HG03354 (cell line): ENCODE measurements at regions not wholly inside any gene's neighbourhood (a gene's known extent, or its start where the extent isn't known, plus 50 kb on each side); places are given as distances from the start of the nearest gene placed in this dataset.

Source experiments
- ATAC-seq: cut with Tn5 transposase; IDR thresholded peaks from one replicate; pipeline ENCODE4 v1.9.1; 2021; ENCODE audit warnings: mild to moderate bottlenecking; ENCODE audit not compliant: unreplicated experiment, poor library complexity, severe bottlenecking

- ATAC-seq: no peak
Observed at GRCh38 chr2:30046396-30046795, 100.4 kb upstream of the YPEL5 start.

GRCh38 chr2:30046979-30047378 lies 99.8 kb upstream of the YPEL5 start:
- ATAC-seq: no peak

- ATAC-seq: no peak
Observed at GRCh38 chr2:30048636-30049175, 98.1 kb upstream of the YPEL5 start.

GRCh38 chr2:30055548-30055947 lies 91.3 kb upstream of the YPEL5 start:
- no peak for ATAC-seq

GRCh38 chr2:30060562-30060961 lies 86.2 kb upstream of the YPEL5 start:
- no peak for ATAC-seq

GRCh38 chr2:30068067-30068466 lies 78.7 kb upstream of the YPEL5 start:
- ATAC-seq: no peak

GRCh38 chr2:30072250-30072842 lies 74.5 kb upstream of the YPEL5 start:
- ATAC-seq: peak; percentile 73

- no peak for ATAC-seq
Observed at GRCh38 chr2:30073523-30073922, 73.3 kb upstream of the YPEL5 start.

- no peak for ATAC-seq
Observed at GRCh38 chr2:30074023-30074422, 72.8 kb upstream of the YPEL5 start.

GRCh38 chr2:30078521-30078920 lies 68.3 kb upstream of the YPEL5 start:
- no peak for ATAC-seq

- no peak for ATAC-seq
Observed at GRCh38 chr2:30084915-30085314, 61.9 kb upstream of the YPEL5 start.

- ATAC-seq: no peak
Observed at GRCh38 chr2:30089171-30089570, 57.6 kb upstream of the YPEL5 start.

GRCh38 chr2:30095402-30095801 lies 51.4 kb upstream of the YPEL5 start:
- ATAC-seq: no peak

- ATAC-seq: no peak
Observed at GRCh38 chr2:30096451-30096850, 50.4 kb upstream of the YPEL5 start.
